ENCODE measurements at regions not wholly inside any gene's neighbourhood (a gene's known extent, or its start where the extent isn't known, plus 50 kb on each side); places are given as distances from the start of the nearest gene placed in this dataset.

DNA sequence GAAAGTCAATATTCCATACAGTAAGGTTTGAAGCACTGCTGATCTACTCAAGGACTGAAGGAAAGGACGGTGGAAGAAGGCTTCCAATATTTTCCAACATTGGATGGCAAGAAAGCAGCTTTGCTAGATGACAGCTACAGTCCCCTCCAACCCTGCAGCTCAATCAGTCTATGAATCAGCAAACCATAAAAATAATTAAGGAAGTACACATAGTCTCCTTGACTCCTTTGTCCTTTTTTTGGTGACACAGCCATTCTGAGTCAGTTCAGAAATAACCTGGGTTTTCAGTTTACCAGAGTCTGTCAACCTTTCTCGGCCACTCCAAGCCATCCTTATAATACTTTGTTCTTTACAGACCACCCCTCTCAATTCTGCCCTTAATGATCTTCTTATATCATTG, 232.5 kb downstream of the IBTK start:
- no peak for DNase-seq (ENCODE audit: low spot score)

DNA sequence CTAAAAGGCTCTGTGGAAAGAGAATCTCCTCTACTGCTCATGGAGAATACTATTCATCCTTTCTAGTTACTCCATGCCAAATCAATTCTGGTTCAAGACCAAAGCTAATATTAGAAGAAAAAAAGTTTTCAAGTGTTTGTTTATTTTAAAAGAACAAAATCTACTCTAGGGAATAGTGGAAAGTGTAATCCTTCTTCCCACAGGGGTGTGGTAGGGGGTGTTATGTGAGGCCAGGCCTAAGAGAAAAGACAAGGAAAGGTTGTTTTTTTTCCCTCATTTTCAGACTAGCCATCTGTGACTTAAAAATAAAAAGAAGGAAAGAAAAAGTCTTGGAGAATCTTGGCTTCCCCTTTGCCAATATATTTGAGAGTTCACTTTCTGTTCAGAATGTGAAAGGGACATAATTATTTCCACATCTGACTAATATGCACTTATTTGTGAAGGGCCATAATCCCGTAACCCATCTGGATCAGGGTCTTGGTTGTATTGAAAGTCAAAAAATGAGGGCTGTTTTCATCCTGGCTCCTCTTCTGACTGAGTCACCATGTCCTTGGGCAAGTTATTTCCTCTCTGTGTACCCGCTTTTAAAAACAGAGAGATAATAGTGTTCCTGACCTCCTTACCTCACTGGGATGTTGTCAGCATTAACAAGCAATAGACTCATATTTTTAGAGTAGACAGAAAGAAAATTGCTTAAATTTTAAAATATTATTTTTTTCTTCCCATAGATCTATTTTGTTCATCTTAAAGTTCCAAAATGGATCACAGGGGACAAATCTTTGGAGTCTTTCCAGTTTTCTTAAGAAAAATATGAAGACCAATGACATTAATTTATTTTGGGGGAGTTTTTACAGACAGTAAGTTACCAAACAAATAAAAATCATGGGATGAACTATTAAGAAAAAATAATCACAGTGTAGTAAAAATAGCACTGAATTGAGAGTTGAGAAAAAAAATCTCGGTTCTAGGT, 233.7 kb downstream of the IBTK start:
- DNase-seq (ENCODE audit: low spot score), result no peak

DNA sequence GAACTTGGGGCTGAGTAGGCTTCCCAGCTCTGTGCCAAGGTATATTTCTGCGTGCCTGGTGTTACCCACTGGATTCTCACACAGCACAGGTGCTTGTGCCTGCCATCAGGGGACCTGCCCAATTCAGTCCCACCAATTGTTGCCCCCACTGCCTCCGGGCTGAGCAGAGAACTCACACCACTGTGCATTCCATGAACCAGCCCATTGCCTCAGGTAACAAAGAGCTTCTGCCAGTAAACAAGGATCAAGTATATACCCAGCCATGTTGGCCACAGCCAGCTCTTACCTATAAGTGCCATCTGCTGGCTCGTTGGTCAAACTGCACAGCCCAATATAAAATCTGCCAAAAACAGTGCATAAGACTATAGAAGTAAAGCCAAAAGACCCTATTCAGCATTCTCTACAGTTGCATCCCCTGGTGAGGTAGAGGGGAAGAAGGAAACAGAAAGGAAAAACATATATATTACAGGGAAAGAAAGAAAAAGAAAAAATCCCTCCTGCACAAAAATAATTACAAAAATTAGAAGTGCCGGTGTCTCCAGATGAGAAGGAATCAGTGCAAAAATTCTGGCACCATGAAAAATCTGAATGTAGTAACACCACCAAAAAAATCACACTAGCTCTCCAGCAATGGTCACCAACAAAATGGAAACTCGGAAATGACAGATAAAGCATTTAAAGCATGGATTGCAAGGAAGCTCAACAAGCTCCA, 241.4 kb downstream of the IBTK start:
- DNase-seq (ENCODE audit: low spot score), result no peak

DNA sequence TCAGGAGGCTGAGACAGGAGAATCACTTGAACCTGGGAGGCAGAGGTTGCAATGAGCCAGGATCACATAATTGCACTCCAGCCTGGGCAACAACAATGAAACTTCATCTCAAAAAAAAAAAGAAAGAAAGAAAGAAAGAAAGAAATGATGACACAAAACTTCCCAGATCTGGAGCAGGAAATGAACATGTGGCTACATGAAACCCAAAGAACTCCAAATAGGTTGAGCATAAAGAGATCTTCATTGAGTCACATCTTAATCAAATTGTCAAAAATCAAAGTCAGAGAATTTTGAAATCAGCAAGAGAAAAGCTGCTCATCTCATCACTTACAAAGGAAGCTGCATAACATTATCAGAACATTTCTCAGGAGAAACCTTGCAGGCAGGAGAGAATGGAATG, 247.0 kb downstream of the IBTK start:
- DNase-seq (ENCODE audit: low spot score), result peak; percentile 25

DNA sequence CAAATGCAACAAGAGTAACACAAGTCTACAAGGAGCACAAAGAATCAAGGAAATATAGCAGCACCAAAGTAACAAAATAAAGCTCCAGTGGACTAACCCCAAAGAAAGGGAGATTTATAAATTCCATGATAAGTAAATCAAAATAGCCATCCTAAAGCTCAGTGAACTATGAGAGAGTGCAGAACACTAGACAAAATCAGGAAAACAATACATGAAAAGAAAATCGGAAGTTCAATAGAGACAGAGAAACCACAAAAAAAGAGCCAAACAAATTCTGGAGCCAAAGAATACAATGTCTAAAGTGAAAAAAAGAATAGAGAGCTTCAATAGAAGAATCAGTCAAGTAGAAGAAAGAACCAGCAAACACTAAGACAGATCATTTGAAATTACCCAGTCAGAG, 247.3 kb upstream of the TENT5A start:
- DNase-seq (ENCODE audit: low spot score), result no peak

DNA sequence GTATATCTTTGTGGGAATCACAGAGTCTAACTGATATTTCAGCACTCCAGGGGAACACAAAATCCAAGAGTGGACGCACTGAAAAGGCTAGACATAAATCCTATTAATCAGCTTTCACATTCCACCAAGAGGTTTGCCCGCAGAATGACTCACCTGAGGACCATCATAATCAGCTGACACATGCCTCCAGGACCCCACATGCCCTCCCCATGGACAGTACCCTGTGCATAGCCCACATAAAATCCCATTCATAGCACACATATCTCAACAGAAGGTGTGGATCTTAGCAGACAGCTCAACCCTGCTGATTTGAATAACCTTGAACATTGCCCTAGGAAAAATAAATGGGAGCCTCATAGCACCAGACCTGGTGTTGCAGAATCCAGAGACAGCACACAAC, 246.8 kb upstream of the TENT5A start:
- no peak for DNase-seq (ENCODE audit: low spot score)

DNA sequence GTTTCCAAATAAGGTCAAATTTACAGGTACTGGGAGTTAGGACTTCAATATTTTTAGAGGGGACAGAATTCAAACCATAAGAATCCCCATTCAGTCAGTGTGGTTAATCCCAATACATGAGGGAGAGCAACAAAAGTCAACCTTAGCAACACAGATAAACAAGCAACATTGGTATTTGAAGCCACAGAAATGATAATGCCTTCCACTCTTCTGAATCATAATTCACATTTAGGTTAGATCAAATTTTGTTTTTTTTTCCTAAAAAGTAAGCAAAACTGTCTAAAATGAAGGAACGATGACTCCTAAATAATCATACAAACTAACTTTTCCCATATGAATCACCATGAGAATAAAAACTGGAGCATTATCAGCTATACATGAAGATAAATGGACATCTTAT, 246.0 kb upstream of the TENT5A start:
- DNase-seq (ENCODE audit: low spot score), result no peak

DNA sequence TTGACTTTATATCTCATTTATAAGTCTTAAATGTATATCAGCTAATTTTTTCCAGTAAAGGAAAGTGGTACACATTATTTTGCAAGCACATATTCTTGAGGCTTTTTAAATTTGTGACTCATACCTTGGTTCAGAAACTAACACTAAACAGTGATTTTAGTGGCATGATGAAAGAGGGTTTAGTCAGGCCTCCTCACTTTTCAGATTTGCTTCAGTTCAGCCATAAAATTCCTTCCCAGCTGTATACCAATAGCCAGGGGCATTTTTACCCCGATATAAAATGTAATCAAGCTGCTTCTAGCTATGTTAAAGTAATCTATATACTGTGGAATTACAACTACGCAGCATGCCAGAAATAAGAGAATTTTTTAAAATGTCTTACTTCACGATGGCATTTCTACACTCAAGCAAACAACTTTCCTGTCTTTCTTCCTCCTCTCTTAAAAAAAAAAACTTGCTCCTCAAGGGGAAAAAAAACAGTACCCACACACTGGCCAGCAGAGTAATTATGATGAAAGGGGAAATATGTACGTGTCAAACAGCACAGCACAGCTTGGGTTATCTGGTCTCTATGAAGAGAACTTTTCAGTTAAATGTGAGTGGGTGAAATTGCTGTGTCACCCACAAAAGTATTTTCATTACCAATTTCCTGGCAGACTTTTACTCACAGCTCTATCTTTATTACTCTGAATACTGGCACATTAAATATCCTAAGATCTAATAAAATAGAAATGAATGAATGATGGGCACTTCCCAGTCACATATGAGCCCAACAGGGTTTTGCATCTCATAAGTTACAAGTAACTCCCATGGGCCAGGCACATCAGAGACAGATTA, 244.8 kb upstream of the TENT5A start:
- peak; percentile 10 for DNase-seq (ENCODE audit: low spot score)

DNA sequence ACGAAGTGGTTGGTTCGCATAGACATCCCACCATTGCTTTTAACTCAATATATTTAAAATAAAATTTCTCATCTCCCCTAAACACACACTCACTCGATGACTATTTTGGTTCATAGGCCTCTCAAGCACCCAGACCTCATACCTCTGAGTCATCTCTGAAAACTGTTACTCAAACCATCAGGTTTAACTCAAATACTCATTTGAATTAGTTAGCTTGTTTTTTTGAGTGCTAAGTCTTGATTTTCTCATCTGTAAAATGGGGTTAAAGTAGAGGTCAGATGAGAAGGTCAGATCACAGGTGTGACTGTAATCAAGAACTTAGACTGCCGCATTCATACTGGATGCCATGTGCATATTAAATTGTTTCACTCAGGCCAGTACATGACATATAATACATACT, 243.9 kb upstream of the TENT5A start:
- no peak for DNase-seq (ENCODE audit: low spot score)

DNA sequence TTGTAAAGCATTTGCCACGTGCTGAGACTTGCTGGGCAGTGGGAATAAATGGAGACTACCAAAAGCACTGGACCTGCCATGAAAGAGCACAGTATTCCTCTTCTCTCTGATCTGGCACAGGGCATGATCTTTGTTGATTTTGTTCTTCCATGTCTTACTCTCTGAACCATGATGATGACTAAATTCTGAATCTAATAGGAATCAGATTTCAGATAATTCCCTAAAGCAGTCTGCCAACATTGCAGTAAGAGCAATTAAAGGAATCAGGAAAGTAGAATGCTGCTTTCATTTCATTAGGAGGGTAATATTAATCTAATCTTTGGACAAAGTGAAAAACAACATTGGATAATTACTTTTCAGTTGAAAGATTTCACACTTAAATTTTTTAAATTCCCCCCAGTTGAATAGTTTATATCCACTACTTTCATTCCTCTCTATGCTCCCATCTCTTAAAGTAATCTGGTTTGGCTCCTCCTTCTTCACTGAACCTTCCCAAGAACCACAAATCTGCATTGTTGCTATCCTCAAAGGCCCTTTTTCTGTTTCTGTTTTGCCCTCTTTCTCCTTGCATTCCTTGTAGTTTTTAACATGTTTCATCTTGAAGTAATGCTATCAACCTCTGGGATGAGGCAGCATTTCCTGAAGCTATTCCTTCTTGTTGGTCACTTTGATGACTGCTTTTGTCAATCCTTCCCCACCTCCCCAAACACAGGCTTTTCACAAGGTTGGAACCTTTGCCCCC, 243.2 kb upstream of the TENT5A start:
- DNase-seq (ENCODE audit: low spot score), result no peak

DNA sequence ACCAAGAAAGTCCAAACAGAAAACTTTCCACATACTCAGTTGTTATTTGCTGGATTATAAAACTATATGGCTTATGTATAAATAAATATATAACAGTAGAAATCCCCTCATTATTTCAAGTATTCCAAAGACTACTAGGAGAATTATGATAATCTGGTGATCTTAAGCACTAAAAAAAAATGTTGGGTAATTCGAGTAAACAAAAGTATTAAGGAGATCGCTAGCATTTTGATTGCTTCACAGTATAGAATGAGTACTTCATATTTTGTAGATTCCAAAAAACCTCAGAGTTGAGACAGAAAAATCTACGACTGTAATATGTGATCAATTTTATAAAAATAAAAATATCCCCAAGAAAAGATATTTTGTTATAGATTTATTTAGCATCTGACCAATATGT, 236.4 kb upstream of the TENT5A start:
- DNase-seq (ENCODE audit: low spot score), result no peak

DNA sequence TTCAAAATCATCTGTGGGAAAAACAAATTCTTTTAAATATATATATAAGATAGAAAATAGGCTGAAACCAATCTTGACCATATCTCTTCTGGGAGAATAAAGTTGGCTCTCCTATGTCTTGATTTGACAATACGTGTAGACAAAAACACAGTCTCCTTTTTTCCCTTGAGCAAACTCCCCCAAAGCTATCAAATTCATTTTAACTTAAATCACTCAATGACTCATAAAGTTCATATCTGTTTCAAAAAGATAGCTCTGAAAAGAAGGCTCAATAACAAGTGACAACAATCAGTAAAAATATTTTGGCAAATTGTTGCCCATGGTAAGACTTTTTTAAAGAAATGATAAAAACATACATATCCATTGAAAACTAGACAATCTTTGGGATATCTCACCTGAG, 236.0 kb upstream of the TENT5A start:
- no peak for DNase-seq (ENCODE audit: low spot score)

DNA sequence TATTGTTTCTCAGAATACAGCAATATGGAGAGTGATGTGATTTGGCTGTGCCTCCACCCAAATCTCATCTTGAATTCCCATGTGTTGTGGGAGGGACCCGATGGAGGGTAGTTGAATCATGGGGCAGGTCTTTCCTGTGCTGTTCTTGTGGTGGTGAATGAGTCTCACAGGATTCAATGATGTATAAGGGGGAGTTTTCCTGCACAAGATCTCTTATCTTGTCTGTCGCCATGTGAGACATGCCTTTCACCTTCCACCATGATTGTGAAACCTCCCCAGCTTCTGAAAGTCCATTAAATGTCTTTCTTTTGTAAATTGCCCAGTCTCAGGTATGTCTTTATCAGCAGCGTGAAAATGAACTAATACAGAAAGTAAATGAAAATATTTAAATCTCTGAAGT, 234.8 kb upstream of the TENT5A start:
- no peak for DNase-seq (ENCODE audit: low spot score)

DNA sequence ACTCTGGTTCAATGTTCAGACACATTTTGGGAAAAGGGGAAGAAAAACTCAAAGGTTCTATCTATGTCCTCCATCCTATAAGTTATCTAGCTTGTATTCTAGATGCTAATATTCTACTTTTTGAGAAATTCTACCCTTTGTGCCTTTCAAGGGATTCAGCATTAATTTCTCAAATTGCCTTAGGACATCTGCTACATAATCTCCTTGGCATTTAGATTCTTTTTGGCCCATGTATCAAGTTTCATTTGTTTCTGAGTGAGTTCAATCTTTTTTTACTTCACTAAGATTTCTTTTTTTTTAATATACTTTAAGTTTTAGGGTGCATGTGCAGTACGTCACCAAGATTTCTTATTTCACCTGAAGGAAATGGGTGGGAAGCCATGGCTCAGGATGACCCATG, 232.7 kb upstream of the TENT5A start:
- DNase-seq (ENCODE audit: low spot score), result no peak

DNA sequence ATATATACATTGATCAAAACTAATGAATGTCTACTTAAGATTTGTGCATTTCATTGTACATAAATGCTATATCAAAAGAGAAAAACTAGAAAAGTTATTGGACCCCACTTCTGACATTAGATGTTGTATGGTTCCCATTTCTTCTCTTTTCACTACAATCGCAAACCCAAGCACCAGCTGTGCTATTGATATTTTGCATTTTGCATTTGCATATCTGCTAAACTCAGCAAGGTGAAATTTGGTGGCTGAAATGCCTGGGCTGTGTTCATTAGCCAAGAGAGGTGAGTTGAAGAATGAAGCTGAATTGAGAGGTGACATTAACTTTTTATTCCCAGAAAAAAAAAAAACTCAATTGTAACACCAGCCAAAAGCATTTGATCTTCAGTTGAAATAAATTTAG, 232.1 kb upstream of the TENT5A start:
- DNase-seq (ENCODE audit: low spot score), result no peak

DNA sequence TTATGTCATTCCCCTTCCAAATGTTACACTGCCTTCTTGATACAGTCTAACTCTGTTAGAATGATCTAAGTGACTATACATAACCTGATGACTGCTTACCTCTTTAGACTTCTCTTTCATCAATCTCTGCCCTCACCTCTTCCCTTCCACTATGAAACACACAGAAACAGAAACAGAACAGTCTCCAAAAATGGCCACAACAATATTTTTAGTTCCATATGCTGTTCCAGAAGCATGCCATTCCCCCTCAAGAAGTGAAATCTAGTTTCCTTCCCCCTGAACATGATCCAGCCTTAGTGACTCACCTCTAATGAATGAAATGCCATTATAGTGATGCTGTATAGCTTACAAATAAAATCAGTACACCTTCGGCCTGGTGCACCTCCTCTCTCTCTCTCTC, 229.3 kb upstream of the TENT5A start:
- DNase-seq (ENCODE audit: low spot score), result no peak

DNA sequence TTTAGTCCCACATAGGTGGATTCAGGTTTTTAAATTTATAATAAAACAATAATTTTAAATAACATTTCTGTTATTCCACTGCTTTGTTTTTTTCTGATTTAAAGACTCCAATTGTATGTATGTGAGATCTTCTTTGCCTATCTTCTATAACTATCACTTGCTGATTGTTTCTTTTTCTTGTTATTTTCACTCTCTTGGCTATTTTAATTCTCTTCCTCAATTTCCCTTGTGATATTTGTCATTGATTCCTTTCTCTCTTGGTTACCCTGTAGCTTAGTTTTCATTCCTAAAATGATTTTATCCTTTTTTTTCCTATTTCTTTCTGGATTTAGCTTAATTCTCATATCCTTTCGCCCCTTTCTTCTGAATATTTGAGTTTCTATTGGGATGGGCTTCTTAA, 227.3 kb upstream of the TENT5A start:
- DNase-seq (ENCODE audit: low spot score), result no peak

DNA sequence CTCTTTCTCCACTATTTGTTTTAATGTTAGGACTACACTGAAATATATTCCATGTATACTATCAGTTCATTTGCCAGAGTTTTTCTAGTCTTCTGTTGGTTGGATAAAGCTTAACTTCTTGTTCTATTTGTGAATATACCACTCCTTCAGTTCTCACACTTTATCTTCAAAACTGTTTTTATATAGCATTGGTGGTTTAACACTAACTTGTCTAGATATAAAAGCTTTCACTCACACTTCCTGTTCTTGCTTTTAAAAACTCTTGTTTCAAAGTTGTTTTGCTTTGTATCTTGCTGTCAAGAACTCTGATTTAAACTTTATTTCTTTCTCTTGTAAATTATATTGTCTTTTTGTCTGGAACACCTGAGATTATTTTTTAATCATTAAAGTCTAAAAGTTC, 226.8 kb upstream of the TENT5A start:
- DNase-seq (ENCODE audit: low spot score), result no peak

DNA sequence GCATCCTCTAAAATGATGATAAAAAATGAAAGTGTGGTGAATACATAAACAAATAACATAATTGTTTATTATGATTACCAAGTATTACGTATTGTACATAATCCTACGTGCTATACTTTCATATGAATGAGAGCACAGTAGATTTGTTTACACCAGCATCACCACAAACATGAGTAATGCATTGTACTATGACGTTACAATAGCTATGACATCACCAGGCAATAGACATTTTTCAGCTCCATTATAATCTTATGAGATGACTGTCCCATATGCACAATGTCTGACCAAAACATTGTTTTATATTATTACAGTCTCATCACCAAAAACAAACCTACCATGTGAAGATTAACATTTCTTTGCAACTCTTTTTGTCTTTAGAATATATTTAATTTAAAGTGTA, 225.7 kb upstream of the TENT5A start:
- DNase-seq (ENCODE audit: low spot score), result no peak

DNA sequence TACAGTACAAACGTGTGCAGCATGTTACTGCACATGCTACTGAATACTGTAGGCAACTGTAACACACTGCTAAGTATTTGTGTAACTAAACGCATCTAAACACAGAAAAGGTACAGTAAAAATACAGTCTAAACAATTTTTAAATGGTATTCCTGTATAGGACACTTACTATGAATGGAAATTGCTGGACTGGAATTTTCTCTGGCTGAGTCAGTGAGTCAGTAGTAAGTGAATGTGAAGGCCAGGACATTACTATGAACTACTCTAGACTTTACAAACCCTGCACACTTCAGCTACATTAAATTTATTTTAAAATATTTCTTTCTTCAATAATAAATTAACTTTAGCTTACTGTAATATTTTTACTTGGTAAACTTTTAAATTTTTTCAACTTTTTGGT, 225.0 kb upstream of the TENT5A start:
- DNase-seq (ENCODE audit: low spot score), result no peak

DNA sequence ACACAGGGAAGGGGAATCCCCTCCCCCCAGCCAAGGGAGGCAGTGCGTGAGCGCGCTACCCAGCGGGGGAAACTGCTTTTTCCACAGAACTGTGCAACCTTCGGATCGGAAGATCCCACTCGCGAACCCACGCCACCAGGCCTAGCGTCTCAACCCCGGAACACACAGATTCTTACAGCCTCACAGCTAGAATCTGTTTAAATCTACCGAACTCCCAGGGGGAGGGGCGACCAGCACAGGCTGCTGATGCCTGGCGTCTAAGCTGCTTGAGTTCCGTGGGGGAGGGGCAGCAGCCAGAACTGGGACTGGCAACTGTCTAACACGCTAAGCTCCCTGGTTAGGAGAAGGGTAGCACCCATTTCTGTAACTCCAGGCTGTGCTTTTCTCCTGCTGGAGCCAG, 217.3 kb upstream of the TENT5A start:
- DNase-seq (ENCODE audit: low spot score), result no peak

DNA sequence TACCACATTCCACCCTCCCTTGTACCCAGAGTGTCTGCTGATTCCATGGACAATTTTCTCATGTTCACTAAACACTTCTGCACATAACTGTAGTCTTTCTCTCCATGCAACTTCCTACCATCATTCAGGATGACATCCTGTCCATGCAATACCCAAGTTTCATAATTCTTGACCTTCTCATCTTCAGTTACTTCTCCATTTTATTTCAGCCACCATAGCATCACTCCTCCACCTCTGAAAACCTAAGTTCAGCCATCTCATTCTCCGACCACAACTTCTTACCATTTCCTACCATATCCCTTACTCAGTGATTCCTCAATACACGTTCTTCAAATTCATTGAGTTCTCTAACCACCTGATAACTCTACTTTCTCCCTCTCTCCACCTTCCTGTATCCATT, 216.5 kb upstream of the TENT5A start:
- no peak for DNase-seq (ENCODE audit: low spot score)

Measured in putamen (tissue), 1 donor.